Aorta (tissue), 5 donors: ENCODE measurements at regions not wholly inside any gene's neighbourhood (a gene's known extent, or its start where the extent isn't known, plus 50 kb on each side); places are given as distances from the start of the nearest gene placed in this dataset.

Experiments used
- ATAC-seq: fragments of 200-7000 bp; cut with Tn5 transposase; one replicate; pipeline ENCODE4 v1.9.1; 2022; ENCODE audit warnings: moderate library complexity; ENCODE audit not compliant: low FRiP score
- DNase-seq, 2 donors: peaks; one replicate each; pipeline ENCODE4 v3.0.0-alpha.2; 2020
- H3K27ac ChIP-seq, 2 donors: one replicate each; pipeline ENCODE4 v1.5.1; 2013; ENCODE audit warnings: low read length in 2 of 2, mild to moderate bottlenecking in 2 of 2, moderate library complexity in 2 of 2, control low read depth in 1 of 2, inconsistent platforms in 1 of 2, low read depth in 1 of 2
- H3K27me3 ChIP-seq, 2 donors: one replicate each; pipeline ENCODE4 v1.6.1; 2013; ENCODE audit warnings: control low read depth in 1 of 2, low read length in 1 of 2, mild to moderate bottlenecking in 1 of 2, moderate library complexity in 1 of 2; ENCODE audit not compliant: insufficient read depth in 2 of 2, control insufficient read depth in 1 of 2
- H3K36me3 ChIP-seq, 2 donors: one replicate each; pipeline ENCODE4 v1.6.1; 2013; ENCODE audit warnings: control low read depth in 1 of 2, low read length in 1 of 2, mild to moderate bottlenecking in 1 of 2; ENCODE audit not compliant: insufficient read depth in 2 of 2, control insufficient read depth in 1 of 2
- H3K4me1 ChIP-seq, 2 donors: one replicate each; pipeline ENCODE4 v1.6.1; 2013; ENCODE audit warnings: low read length in 2 of 2, control low read depth in 1 of 2, mild to moderate bottlenecking in 1 of 2, moderate library complexity in 1 of 2; ENCODE audit not compliant: insufficient read depth in 2 of 2, control insufficient read depth in 1 of 2
- H3K4me3 ChIP-seq, 2 donors: one replicate each; pipeline ENCODE4 v1.5.1; 2013; ENCODE audit warnings: low read length in 2 of 2, control low read depth in 1 of 2, mild to moderate bottlenecking in 1 of 2
- H3K9me3 ChIP-seq: one replicate; pipeline ENCODE4 v1.6.1; 2013; ENCODE audit warnings: mild to moderate bottlenecking, low read length; ENCODE audit not compliant: control insufficient read depth
- WGBS, 2 donors: extraction: QIAGEN DNeasy Blood & Tissue Kit; methylation state at CpG; one replicate each; pipeline ENCODE4 v1.1.7; 2013; 5-methylcytosine and 5-hydroxymethylcytosine counted together
- intact Hi-C, 2 donors: fragments of 100-400 bp; cut with DNase I; formaldehyde crosslinking; loops; one replicate each; pipeline versions ENCODE4 v1.14.2 to v1.15.0; 2022
- donor health status: healthy with polysubstance abuse.
- donor health status: Bipolar disorder and iron deficiency.
- donor health status: DM: no; HTN: no; CAD: no.
- donor health status: DM: no; HTN: no; CAD: no.
- donor health status: DM: yes; HTN: yes; CAD: no.

DNA sequence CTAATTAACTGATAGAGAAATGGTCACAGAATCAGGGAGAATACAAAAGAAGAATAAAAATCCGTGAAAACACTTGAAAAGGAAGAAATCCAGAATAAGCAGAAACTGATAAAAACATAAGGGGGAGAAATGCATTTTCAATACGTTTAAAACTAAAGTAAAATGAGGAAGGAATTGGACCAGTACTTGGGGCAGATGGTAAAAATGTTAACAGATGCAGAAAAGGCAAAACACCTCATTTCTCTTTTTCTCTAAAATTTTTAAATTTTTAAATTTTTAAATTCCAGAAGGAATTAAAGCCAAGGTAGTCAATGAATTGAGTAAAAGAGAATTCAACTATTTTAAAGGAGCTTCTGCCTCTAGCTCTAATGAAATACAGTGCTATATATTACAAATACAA lies 353.9 kb downstream of the METTL4 start:
- H3K4me3 ChIP-seq = no peak overlapping the region
- ATAC-seq (no peak), DNase-seq (no peak)
- no peaks in the 10 kb centered on the region for H3K9me3 ChIP-seq
- no peaks in the 10 kb centered on the region for H3K36me3 ChIP-seq
- no peaks in the 10 kb centered on the region for H3K27me3 ChIP-seq
- no peaks in the 10 kb centered on the region for H3K4me1 ChIP-seq
- intact Hi-C loops = no loop called here
- WGBS, 2 donors = 49% methylated on average over 2 of the region's 2 CpGs
- H3K27ac ChIP-seq = no peak overlapping the region

DNA sequence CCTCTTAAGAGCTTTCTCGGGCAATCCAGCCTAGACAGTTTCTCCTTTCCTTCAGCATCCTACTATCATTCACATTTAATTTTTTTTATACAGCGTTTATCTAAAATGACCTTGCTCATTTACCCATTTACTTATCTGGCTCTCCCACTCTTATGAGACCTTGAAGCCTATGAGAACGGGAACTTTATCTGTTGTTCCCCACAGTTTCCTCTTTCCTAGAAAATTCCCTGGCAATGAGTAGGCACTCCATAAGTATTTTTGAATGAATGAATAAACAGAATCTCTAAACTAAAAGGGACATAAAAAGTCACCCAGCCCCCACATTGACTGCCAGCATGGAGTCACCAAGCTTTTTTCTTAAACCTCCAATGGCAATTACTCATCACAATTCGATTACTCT lies 353.2 kb downstream of the METTL4 start:
- ATAC-seq (no peak), DNase-seq (no peak)
- Histone ChIP-seq H3K27ac (no peak overlapping the region), H3K36me3 (no peaks in the 10 kb centered on the region), H3K4me3 (no peak overlapping the region), H3K27me3 (no peaks in the 10 kb centered on the region), H3K9me3 (no peaks in the 10 kb centered on the region), H3K4me1 (no peaks in the 10 kb centered on the region)
- WGBS, 2 donors = 50 to 59% methylated on average over 4 of the region's 4 CpGs
- intact Hi-C loops = no loop called here

DNA sequence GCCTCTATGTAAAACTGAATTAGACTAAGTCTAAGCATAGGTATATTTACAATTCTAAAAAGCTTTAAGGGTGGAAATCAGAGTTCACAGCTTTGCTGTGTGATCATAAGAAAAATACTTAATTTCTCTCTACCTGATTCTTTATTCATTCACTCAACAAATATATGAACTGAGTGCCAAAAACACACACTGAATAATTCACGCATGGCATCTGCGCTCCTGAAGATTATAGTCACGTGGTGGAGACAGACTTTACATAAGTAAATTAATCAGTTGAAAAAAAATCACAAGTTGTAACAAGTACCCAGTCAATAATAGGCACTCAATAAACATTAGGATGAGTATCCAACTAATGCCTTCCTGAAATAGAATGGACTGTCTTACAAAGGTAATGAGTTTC lies 351.6 kb downstream of the METTL4 start:
- no peak overlapping the region for H3K27ac ChIP-seq
- H3K4me3 ChIP-seq = no peak overlapping the region
- H3K36me3 ChIP-seq = no peaks in the 10 kb centered on the region
- H3K9me3 ChIP-seq = no peaks in the 10 kb centered on the region
- H3K27me3 ChIP-seq = no peaks in the 10 kb centered on the region
- H3K4me1 ChIP-seq = no peaks in the 10 kb centered on the region
- WGBS, 2 donors = 76 to 78% methylated on average over 3 of the region's 3 CpGs
- no peak for ATAC-seq
- intact Hi-C loops = no loop called here
- no peak for DNase-seq

DNA sequence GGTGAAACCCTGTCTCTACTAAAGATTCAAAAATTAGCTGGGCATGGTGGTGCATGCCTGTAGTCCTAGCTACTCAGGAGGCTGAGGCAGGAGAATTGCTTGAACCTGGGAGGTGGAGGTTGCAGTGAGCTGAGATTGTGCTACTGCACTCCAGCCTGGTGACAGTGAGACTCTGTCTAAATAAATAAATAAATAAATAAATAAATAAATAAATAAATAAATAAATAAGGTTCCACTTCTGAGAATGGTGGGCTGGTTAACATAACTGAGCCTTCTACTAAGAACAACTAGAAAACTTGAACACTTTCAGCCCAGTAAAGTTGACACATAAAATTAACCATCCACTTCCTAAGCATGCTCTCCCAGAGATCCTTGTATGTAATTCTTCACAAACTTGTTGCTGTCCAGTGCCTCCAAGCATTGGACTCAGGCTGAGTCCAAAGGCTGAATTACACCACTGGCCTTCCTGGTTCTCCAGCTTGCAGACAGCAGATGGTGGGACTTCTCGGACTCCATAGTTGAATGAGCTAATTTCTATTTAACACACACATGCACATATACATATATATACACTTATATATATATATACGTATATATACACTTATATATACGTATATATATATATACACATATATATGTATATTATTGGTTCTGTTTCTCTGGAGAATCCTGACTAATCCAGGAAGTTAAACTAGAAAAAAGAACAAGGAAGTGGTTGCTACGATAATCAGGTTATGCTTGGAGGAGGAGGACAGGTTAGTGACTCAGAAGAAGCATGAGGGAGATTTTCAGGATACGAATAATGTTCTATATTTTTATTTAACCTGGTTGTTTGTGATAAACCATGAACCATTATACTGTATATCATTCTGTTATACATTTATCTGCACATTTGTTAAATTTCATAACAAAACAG lies 348.8 kb downstream of the METTL4 start:
- H3K4me1 ChIP-seq = no peaks in the 10 kb centered on the region
- no peaks in the 10 kb centered on the region for H3K9me3 ChIP-seq
- H3K36me3 ChIP-seq = no peaks in the 10 kb centered on the region
- DNase-seq (no peak), ATAC-seq (no peak)
- H3K4me3 ChIP-seq = no peak overlapping the region
- no peaks in the 10 kb centered on the region for H3K27me3 ChIP-seq
- WGBS, 2 donors = 72 to 74% methylated on average over 5 of the region's 5 CpGs
- no peak overlapping the region for H3K27ac ChIP-seq
- intact Hi-C loops = no loop called here

DNA sequence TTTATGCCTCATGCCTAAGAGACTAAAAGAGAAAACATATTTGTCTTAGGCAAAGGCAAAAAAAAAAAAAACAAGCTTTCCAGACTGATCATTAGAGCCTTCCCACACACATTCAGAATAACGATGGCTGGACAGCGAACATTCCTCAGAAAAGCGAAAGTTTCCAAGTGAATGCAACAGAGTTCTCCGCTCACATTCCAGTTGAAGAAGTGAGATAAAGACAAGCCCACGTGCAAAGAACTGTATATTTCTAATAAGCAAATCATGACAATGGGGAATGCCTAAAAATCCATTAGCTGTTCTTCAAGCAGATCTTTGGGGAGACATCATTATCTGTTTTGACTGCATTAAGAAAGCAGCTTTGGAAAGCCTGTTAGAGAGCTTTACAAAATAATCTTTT lies 347.9 kb downstream of the METTL4 start:
- Histone ChIP-seq H3K4me3 (peak overlapping the region; percentile 14 to 48), H3K4me1 (no peaks in the 10 kb centered on the region), H3K27ac (no peak overlapping the region), H3K27me3 (no peaks in the 10 kb centered on the region), H3K9me3 (no peaks in the 10 kb centered on the region), H3K36me3 (no peaks in the 10 kb centered on the region)
- no peak for DNase-seq
- intact Hi-C loops = no loop called here
- ATAC-seq = no peak
- 6 to 7% methylated on average over 5 of the region's 5 CpGs for WGBS, 2 donors

DNA sequence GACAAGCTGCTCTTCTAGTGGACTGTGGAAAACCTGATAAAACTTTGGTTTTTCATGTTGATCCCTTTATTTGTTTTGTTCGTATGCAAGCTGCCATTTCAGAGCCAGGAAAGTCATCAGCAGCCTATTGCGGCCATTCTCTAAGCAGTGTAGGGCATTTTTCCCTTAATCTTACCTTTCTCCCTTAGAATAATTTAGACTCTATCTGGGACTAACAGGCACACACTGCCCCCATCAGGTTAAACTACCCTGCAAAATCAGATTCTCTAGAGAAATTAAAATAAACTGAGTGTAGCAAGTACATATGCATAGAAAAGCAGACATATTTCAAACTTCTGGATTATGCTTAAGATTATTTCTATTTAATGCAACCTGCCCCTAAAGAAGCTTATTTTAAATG lies 347.5 kb downstream of the METTL4 start:
- 4 to 10% methylated on average over 2 of the region's 2 CpGs for WGBS, 2 donors
- no peaks in the 10 kb centered on the region for H3K27me3 ChIP-seq
- ATAC-seq (peak; percentile 65), DNase-seq (no peak)
- peak overlapping the region in 1 of 2 donors; percentile 48 for H3K4me3 ChIP-seq
- no peaks in the 10 kb centered on the region for H3K9me3 ChIP-seq
- no peaks in the 10 kb centered on the region for H3K4me1 ChIP-seq
- no peaks in the 10 kb centered on the region for H3K36me3 ChIP-seq
- intact Hi-C loops = no loop called here
- H3K27ac ChIP-seq = no peak overlapping the region

DNA sequence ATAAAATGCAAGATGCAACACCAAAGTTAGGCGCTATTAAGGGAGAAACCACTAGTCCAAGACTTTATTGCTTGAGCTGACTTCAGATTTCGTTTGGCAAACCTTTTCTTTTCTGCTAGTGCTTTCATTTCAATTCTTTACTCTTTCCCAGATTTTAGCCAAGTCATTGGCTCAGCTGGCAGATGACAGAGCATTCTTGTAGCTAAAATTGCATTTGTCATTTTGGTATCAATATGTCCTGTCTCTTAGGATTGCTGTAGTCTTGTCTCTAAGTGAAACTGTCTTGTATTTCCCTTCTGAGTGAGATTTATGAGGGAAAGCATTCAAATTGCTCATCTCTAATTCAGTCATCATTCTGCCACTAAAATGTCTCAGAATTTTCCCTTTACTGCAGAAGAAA lies 335.1 kb downstream of the METTL4 start:
- no peaks in the 10 kb centered on the region for H3K36me3 ChIP-seq
- WGBS, 2 donors = 60 to 61% methylated on average over 2 of the region's 2 CpGs
- no peaks in the 10 kb centered on the region for H3K27me3 ChIP-seq
- DNase-seq (no peak), ATAC-seq (no peak)
- H3K27ac ChIP-seq = no peak overlapping the region
- intact Hi-C loops = no loop called here
- H3K4me3 ChIP-seq = no peak overlapping the region
- no peaks in the 10 kb centered on the region for H3K4me1 ChIP-seq
- H3K9me3 ChIP-seq = no peaks in the 10 kb centered on the region

DNA sequence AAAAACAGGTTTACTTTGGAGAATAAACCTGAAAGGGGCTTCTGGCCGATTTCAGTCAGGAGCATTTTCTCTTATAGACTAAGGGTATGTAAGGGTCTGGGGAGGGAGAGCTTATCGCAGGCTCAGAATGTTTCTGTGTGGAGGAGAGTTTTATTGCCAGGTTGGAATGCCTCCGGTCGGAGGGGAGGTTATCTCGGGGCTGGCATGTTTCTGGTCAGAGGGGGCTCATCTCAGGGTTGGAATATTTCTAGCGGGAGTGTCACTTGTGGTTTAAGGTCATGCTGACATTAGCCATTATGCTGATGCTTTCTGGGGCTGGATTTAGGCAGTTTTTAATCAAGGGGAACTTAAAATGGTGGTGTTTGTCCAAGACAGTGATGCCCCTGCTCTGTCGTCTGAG lies 333.6 kb downstream of the METTL4 start:
- 29 to 37% methylated on average over 7 of the region's 7 CpGs for WGBS, 2 donors
- no peak for ATAC-seq
- no peak for DNase-seq

DNA sequence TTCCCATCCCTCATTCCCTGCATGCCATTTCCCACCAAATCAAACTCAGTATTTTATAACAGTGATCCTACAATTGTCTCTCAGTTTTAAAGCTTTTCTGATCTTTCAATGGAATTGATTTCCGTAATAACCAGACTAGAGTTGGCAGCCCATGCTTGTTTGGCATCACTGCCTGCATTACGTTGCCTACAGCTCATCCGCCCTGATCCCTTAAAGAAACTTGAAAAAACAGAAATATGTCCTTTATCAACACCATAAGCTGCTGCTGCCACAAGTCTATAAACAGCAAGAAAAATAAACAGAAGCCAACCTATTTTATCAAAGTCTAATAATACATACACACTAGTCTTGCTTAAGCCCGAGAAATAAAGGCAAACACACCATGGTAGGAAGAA lies 331.0 kb downstream of the METTL4 start:
- no peaks in the 10 kb centered on the region for H3K27me3 ChIP-seq
- no peak for ATAC-seq
- intact Hi-C loops = no loop called here
- 12 to 17% methylated on average over 4 of the region's 4 CpGs for WGBS, 2 donors
- H3K27ac ChIP-seq = no peak overlapping the region
- no peaks in the 10 kb centered on the region for H3K36me3 ChIP-seq
- H3K4me1 ChIP-seq = no peaks in the 10 kb centered on the region
- H3K4me3 ChIP-seq = no peak overlapping the region
- H3K9me3 ChIP-seq = no peaks in the 10 kb centered on the region
- DNase-seq = no peak

More for the DNA sequence above, 333.6 kb downstream of the METTL4 start:
- intact Hi-C loops = no loop called here
- Histone ChIP-seq H3K36me3 (no peaks in the 10 kb centered on the region), H3K4me3 (no peak overlapping the region), H3K27ac (no peak overlapping the region), H3K9me3 (no peaks in the 10 kb centered on the region), H3K27me3 (no peaks in the 10 kb centered on the region), H3K4me1 (no peaks in the 10 kb centered on the region)
